Endothelial cell of umbilical vein (primary cell): ENCODE measurements at regions not wholly inside any gene's neighbourhood (a gene's known extent, or its start where the extent isn't known, plus 50 kb on each side); places are given as distances from the start of the nearest gene placed in this dataset.

Experiments
- EZH2 ChIP-seq: IDR thresholded peaks from 2 replicates; pipeline ENCODE4 v1.6.1; 2012; ENCODE audit warnings: borderline replicate concordance, low read depth, mild to moderate bottlenecking, moderate library complexity, low read length, inconsistent platforms; ENCODE audit not compliant: severe bottlenecking
- FOS ChIP-seq: IDR thresholded peaks from 2 replicates; pipeline ENCODE4 v1.6.1; 2011; ENCODE audit warnings: mild to moderate bottlenecking, low read length, moderate library complexity, borderline replicate concordance; ENCODE audit not compliant: insufficient read depth
- GATA2 ChIP-seq: IDR thresholded peaks from 2 replicates; pipeline ENCODE4 v1.7.0; 2011; ENCODE audit warnings: low read depth, mild to moderate bottlenecking, moderate library complexity, mixed read lengths, low read length; ENCODE audit not compliant: insufficient read length, insufficient read depth
- JUN ChIP-seq: IDR thresholded peaks from 2 replicates; pipeline ENCODE4 v1.6.1; 2011; ENCODE audit warnings: borderline replicate concordance, low read depth; ENCODE audit not compliant: insufficient read length, insufficient read depth
- MYC ChIP-seq: IDR thresholded peaks from one replicate; pipeline ENCODE4 v1.6.1; 2011; ENCODE audit warnings: mild to moderate bottlenecking, low read depth, low read length
- POLR2A ChIP-seq: IDR thresholded peaks from 2 replicates; pipeline ENCODE4 v1.6.1; 2012; ENCODE audit warnings: low read depth, mild to moderate bottlenecking, control low read depth, low read length
- POLR2AphosphoS5 ChIP-seq: IDR thresholded peaks from 2 replicates; pipeline ENCODE4 v1.6.1; 2012; ENCODE audit warnings: low read depth, mild to moderate bottlenecking, control low read depth, low read length, moderate library complexity; ENCODE audit not compliant: insufficient read depth
- TF ChIP-seq, protein P1 (sequence below), 2 donors: IDR thresholded peaks; 1 replicate in 1 of 2; 2 replicates in 1 of 2; pipeline ENCODE4 v1.5.1; 2011; ENCODE audit warnings: low read length in 2 of 2, mild to moderate bottlenecking in 2 of 2, moderate library complexity in 2 of 2, control low read depth in 1 of 2, inconsistent platforms in 1 of 2, low read depth in 1 of 2; ENCODE audit not compliant: insufficient read depth in 1 of 2; ENCODE audit errors: extremely low read depth in 1 of 2
- TF ChIP-seq, protein P2 (sequence below): IDR thresholded peaks from 2 replicates; pipeline ENCODE4 v1.6.1; 2011; ENCODE audit not compliant: insufficient read depth, insufficient read length

DNA sequence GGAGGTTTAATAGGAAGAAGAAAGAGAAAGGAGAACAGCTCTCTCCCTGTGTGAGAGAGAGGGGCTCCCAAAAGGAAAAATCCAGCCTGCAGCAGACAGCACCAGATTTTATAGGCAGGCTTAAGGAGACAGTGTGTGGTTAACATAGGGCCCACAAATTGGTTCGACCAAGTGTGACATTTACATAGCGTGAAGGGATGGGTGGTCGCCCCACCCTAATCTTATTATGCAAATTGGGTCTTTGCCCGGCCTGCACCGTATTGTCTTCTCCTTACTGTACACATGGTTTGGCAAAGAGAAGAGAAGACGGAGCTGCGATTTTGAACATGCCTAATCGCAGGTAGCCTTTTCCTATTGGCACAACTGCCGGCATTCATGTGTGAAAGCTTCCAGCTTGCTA, 756.3 kb downstream of the NXPH1 start:
- TF ChIP-seq POLR2AphosphoS5: no peak
- TF ChIP-seq, protein P1, sequence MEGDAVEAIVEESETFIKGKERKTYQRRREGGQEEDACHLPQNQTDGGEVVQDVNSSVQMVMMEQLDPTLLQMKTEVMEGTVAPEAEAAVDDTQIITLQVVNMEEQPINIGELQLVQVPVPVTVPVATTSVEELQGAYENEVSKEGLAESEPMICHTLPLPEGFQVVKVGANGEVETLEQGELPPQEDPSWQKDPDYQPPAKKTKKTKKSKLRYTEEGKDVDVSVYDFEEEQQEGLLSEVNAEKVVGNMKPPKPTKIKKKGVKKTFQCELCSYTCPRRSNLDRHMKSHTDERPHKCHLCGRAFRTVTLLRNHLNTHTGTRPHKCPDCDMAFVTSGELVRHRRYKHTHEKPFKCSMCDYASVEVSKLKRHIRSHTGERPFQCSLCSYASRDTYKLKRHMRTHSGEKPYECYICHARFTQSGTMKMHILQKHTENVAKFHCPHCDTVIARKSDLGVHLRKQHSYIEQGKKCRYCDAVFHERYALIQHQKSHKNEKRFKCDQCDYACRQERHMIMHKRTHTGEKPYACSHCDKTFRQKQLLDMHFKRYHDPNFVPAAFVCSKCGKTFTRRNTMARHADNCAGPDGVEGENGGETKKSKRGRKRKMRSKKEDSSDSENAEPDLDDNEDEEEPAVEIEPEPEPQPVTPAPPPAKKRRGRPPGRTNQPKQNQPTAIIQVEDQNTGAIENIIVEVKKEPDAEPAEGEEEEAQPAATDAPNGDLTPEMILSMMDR (IDR thresholded peaks at IDR 0.05; ENCODE audit: extremely low read depth in 1 of 2, insufficient read depth in 1 of 2, low read depth in 1 of 2, low read length in 2 of 2): no peak
- TF ChIP-seq JUN: no peak
- TF ChIP-seq, protein P2, sequence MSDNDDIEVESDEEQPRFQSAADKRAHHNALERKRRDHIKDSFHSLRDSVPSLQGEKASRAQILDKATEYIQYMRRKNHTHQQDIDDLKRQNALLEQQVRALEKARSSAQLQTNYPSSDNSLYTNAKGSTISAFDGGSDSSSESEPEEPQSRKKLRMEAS: no peak
- no peak for TF ChIP-seq GATA2
- no peak for TF ChIP-seq EZH2
- TF ChIP-seq MYC: no peak
- no peak for TF ChIP-seq POLR2A
- TF ChIP-seq FOS: no peak
